ENCODE measurements at regions not wholly inside any gene's neighbourhood (a gene's known extent, or its start where the extent isn't known, plus 50 kb on each side); places are given as distances from the start of the nearest gene placed in this dataset.

DNA sequence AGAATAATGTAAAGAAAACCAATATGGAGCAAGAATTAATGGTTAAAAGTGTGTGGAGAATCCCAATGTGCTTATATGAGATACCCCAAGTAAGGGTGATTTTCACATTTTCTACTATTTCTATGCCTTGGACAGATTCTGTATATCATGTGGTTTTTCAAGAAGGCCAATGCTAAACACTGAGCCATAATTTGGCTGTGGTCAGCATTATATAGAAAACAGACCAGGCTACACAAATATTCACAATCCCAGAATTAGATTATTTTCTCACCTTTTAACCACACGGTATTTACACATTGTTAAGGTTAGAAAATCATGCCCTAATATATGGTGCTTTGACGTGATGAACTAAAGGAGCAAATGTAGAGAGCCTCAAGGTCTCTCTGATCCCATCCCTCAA lies 277.4 kb upstream of the LRATD1 start:
- Histone ChIP-seq H2AFZ (ENCODE audit: low read depth, low read length) (no peak overlapping the region), H3K27ac (ENCODE audit: insufficient read depth, low read depth, low read length) (no peak overlapping the region), H3K79me2 (ENCODE audit: control insufficient read depth, insufficient read depth, low read length) (no peaks in the 10 kb centered on the region), H3K36me3 (ENCODE audit: control insufficient read depth in 2 of 2, extremely low read depth in 1 of 2, insufficient read depth in 2 of 2, low read length in 2 of 2) (no peaks in the 10 kb centered on the region), H3K9me1 (replicated peaks; ENCODE audit: control insufficient read depth, extremely low read depth, insufficient read depth, low read length) (no peaks in the 10 kb centered on the region), H3K27me3 (ENCODE audit: control insufficient read depth in 2 of 2, insufficient read depth in 2 of 2, low read length in 2 of 2) (no peaks in the 10 kb centered on the region), H3K9me3 (replicated peaks; ENCODE audit: control insufficient read depth, insufficient read depth, low read length) (peaks cover 5% of the 10 kb centered on the region), H3K4me1 (ENCODE audit: control insufficient read depth, extremely low read depth, insufficient read depth, low read length) (no peaks in the 10 kb centered on the region), H3K4me3 (replicated peaks in 1 of 3; ENCODE audit: insufficient read depth in 1 of 3, low read depth in 1 of 3, low read length in 3 of 3) (no peak overlapping the region), H4K20me1 (replicated peaks; ENCODE audit: control insufficient read depth, extremely low read depth, insufficient read depth, low read length) (no peaks in the 10 kb centered on the region), H3K9ac (replicated peaks; ENCODE audit: extremely low read depth, insufficient read depth, low read length) (no peak overlapping the region), H3K4me2 (ENCODE audit: insufficient read depth, low read length) (no peak overlapping the region)
- DNase-seq (ENCODE audit: low read depth, low spot score) (no peak), FAIRE-seq (no peak)
- dilution Hi-C loops (cut with MboI; ENCODE audit: extremely low pct_ligation_motif_present, low sequenced_read_pairs), result no loop called here
- TF ChIP-seq, protein P1, sequence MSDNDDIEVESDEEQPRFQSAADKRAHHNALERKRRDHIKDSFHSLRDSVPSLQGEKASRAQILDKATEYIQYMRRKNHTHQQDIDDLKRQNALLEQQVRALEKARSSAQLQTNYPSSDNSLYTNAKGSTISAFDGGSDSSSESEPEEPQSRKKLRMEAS (IDR thresholded peaks at IDR 0.05; ENCODE audit: insufficient read depth, insufficient read length), result no peak
- TF ChIP-seq POLR2AphosphoS5 (IDR thresholded peaks at IDR 0.05; ENCODE audit: insufficient read depth, low read depth, low read length), result no peak
- TF ChIP-seq, protein P2, sequence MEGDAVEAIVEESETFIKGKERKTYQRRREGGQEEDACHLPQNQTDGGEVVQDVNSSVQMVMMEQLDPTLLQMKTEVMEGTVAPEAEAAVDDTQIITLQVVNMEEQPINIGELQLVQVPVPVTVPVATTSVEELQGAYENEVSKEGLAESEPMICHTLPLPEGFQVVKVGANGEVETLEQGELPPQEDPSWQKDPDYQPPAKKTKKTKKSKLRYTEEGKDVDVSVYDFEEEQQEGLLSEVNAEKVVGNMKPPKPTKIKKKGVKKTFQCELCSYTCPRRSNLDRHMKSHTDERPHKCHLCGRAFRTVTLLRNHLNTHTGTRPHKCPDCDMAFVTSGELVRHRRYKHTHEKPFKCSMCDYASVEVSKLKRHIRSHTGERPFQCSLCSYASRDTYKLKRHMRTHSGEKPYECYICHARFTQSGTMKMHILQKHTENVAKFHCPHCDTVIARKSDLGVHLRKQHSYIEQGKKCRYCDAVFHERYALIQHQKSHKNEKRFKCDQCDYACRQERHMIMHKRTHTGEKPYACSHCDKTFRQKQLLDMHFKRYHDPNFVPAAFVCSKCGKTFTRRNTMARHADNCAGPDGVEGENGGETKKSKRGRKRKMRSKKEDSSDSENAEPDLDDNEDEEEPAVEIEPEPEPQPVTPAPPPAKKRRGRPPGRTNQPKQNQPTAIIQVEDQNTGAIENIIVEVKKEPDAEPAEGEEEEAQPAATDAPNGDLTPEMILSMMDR (IDR thresholded peaks at IDR 0.05; ENCODE audit: extremely low read depth in 1 of 2, insufficient read depth in 1 of 2, low read depth in 1 of 2, low read length in 2 of 2), result no peak
- TF ChIP-seq GATA2 (IDR thresholded peaks at IDR 0.05; ENCODE audit: insufficient read depth, insufficient read length, low read depth, low read length), result no peak
- TF ChIP-seq JUN (IDR thresholded peaks at IDR 0.05; ENCODE audit: borderline replicate concordance, insufficient read depth, insufficient read length, low read depth), result no peak
- TF ChIP-seq FOS (IDR thresholded peaks at IDR 0.05; ENCODE audit: borderline replicate concordance, insufficient read depth, low read length), result no peak
- no peak for TF ChIP-seq MYC (IDR thresholded peaks at IDR 0.05; ENCODE audit: low read depth, low read length)
- TF ChIP-seq POLR2A (IDR thresholded peaks at IDR 0.05; ENCODE audit: low read depth, low read length), result no peak
- TF ChIP-seq EZH2 (IDR thresholded peaks at IDR 0.05; ENCODE audit: borderline replicate concordance, low read depth, low read length, severe bottlenecking), result no peak
- no TSS peak for BruUV-seq (replicated peaks)
- intact Hi-C loops (cut with micrococcal nuclease), result no loop called here
- CTCF ChIA-PET, result no interaction called here
- POLR2A ChIA-PET, result no interaction called here

Measured in endothelial cell of umbilical vein (primary cell).